Dendritic cell treated with granulocyte-macrophage colony-stimulating factor and Interleukin-4, amounts not matched to agents 40 ng/mL and 50 ng/mL, for 4 days (primary cell): ENCODE measurements at regions not wholly inside any gene's neighbourhood (a gene's known extent, or its start where the extent isn't known, plus 50 kb on each side); places are given as distances from the start of the nearest gene placed in this dataset.

Source experiments
- H3K27ac Mint-ChIP-seq: one replicate; pipeline ENCODE4 v1.8.0; 2022; ENCODE audit warnings: mild to moderate bottlenecking, mixed read lengths
- H3K27me3 Mint-ChIP-seq: one replicate; pipeline ENCODE4 v1.8.0; 2022; ENCODE audit warnings: mild to moderate bottlenecking, mixed read lengths
- H3K36me3 Mint-ChIP-seq: one replicate; pipeline ENCODE4 v1.8.0; 2022; ENCODE audit warnings: low read depth, mixed read lengths
- H3K4me1 Mint-ChIP-seq: one replicate; pipeline ENCODE4 v1.8.0; 2022; ENCODE audit warnings: low read depth, mixed read lengths
- H3K4me3 Mint-ChIP-seq: one replicate; pipeline ENCODE4 v1.8.0; 2022; ENCODE audit warnings: mild to moderate bottlenecking, moderate library complexity, mixed read lengths
- H3K9me3 Mint-ChIP-seq: one replicate; pipeline ENCODE4 v1.8.0; 2022; ENCODE audit warnings: mixed read lengths
- intact Hi-C: fragments of 100-400 bp; cut with micrococcal nuclease; formaldehyde crosslinking; loops from one replicate; pipeline ENCODE4 v1.15.0; 2022

DNA sequence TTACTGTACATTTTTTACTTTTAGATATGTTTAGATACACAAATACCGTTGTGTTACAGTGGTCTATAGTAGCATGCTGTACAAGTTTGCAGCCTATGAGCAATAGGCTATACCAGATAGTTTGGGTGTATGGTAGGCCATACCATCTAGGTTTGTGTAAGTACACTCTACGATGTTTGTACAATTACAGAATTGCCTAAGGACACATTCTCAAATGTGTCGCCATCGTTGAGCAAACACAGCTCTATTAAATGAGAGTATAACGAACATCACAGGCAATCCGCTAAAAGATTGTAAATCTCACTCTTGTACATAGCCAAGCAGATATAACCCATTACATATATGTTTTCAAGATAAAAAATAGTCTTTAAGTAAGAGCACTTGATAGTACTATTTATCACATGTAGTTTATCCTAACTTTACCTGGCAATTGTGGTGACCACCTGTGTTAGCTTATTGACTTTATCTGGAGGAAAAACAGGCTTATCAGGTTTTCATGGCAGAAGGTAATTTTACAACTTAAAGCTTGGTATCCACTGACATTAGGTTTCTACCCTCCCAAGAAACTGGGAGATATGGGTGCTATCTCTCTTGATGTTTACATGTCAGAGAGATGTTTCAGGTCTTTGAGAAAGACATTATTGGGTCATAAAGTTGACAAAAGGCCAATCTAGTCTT lies 898.7 kb downstream of the NSUN3 start:
- no peaks in the 10 kb centered on the region for H3K27me3 Mint-ChIP-seq
- no peak overlapping the region for H3K27ac Mint-ChIP-seq
- no peak overlapping the region for H3K4me3 Mint-ChIP-seq
- no peaks in the 10 kb centered on the region for H3K4me1 Mint-ChIP-seq
- peaks cover 6% of the 10 kb centered on the region for H3K9me3 Mint-ChIP-seq
- H3K36me3 Mint-ChIP-seq: no peaks in the 10 kb centered on the region
- intact Hi-C loops: no loop called here

DNA sequence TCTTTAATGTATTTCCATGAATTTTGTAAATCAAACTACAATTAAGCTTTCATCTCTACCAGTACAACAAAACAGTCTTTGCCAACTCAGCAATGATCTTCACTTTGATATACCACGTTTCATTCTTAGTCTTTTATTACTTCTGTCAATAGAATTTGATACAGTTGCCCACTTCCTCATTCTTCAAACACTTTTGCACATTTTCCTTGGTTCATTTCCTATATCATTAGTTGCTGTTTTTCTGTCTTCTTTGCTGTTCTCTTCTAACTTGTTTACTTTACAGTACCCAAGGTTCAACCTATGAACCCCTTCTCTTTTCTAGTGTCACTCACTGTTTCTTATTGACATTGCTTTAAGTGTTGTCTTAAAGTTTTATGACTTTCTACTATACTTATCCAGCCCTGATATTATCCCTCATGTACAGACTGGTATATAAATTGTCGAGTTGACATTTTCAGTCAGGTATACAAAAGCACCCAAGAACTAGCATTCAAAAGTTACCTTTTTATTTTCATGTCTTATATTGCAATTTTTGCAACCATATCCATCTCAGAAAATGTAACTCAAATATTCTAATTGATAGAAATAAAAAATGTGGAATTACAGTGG lies 903.1 kb downstream of the NSUN3 start:
- H3K27me3 Mint-ChIP-seq: no peaks in the 10 kb centered on the region
- H3K4me3 Mint-ChIP-seq: no peak overlapping the region
- no peaks in the 10 kb centered on the region for H3K36me3 Mint-ChIP-seq
- H3K9me3 Mint-ChIP-seq: peaks cover 15% of the 10 kb centered on the region
- H3K27ac Mint-ChIP-seq: no peak overlapping the region
- H3K4me1 Mint-ChIP-seq: no peaks in the 10 kb centered on the region
- intact Hi-C loops: no loop called here

DNA sequence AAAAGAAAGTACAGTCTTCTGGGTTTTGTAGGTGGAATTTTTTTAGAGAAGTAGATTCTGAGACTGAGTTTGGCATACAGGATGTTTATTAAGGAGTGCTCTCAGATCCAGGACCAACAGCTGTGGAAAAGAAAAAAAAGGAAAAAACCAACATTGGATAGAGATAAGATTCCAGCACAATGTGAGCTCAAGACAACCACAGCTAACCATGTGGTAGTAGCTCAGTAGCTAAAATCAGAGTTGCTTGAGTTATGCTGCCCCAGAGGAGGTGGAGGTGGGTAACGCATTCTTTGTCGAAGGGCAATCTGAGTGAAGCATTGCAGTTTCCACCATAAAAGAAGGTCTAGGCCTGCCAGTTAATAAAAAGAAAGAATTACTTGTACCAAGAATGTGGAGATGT lies 904.3 kb downstream of the NSUN3 start:
- Mint-ChIP-seq H3K27ac (no peak overlapping the region), H3K4me1 (no peaks in the 10 kb centered on the region), H3K36me3 (no peaks in the 10 kb centered on the region), H3K27me3 (no peaks in the 10 kb centered on the region), H3K4me3 (no peak overlapping the region), H3K9me3 (peaks cover 21% of the 10 kb centered on the region)
- intact Hi-C loops: no loop called here

DNA sequence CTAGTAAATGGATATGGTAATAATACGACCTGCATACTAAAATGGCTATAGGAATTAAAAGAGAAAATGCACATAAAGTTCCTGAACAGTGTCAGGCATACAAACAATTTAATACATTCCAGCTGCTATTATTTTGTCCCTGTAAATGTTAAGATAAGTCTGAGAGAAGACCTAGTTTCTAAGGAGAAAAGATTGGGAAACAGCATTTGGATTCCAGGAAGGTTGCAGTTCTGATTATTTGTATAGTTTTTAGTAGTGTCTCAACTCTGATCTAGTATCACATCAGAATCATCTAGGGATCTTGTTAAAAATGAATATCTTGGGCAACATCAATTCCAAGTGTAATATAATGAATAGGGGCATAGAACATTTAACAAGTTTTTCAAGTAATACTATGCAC lies 905.7 kb downstream of the NSUN3 start:
- Mint-ChIP-seq H3K27ac (no peak overlapping the region), H3K36me3 (no peaks in the 10 kb centered on the region), H3K27me3 (no peaks in the 10 kb centered on the region), H3K9me3 (peaks cover 24% of the 10 kb centered on the region), H3K4me3 (no peak overlapping the region), H3K4me1 (no peaks in the 10 kb centered on the region)
- intact Hi-C loops: no loop called here

DNA sequence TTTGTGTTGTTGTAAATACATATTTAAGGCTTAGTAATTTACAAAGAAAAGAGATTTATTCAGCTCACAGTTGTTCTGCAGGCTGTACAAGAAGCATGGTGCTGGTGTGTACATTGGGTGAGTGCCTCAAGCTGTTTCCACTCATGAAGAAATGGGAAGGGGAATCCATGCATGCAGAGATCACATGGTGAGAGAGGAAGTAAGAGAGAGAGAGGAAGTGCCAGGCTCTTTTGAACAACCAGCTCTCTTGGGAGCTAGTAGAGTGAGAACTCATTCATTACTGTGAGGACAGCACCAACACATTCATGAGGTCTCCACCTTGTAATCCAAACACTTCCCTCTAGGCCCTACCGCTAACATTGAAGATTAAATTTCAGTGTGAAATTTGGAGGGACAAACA lies 909.2 kb downstream of the NSUN3 start:
- intact Hi-C loops: no loop called here
- peaks cover 22% of the 10 kb centered on the region for H3K9me3 Mint-ChIP-seq
- H3K27me3 Mint-ChIP-seq: no peaks in the 10 kb centered on the region

GRCh38 chr3:94978084-94978483 lies 915.2 kb downstream of the NSUN3 start:
- no peaks in the 10 kb centered on the region for H3K36me3 Mint-ChIP-seq
- H3K9me3 Mint-ChIP-seq: peaks cover 9% of the 10 kb centered on the region
- no peak overlapping the region for H3K4me3 Mint-ChIP-seq
- no peak overlapping the region for H3K27ac Mint-ChIP-seq
- no peaks in the 10 kb centered on the region for H3K27me3 Mint-ChIP-seq
- no peaks in the 10 kb centered on the region for H3K4me1 Mint-ChIP-seq
- intact Hi-C loops: no loop called here

More for the DNA sequence above, 909.2 kb downstream of the NSUN3 start:
- Mint-ChIP-seq H3K4me1 (no peaks in the 10 kb centered on the region), H3K4me3 (no peak overlapping the region), H3K27ac (no peak overlapping the region), H3K36me3 (no peaks in the 10 kb centered on the region)

DNA sequence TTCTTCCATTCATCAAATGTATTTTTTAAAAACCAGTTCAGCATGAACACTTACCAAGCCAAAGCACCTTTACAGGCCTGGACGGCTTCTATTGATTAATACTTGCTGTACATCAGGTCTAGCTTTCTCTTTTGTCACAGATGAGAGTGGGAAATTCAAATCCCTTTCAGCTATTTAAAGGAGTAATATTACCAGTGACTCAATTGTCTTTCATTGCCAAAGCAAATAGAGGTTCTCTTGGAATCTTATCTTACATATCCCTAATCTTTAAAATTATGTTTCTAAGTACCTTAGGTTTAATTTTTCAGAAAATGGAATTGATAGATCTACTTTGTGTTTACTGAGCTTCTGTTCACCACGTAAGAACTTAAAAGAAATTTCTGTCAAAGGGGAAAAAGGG lies 922.9 kb downstream of the NSUN3 start:
- Mint-ChIP-seq H3K4me3 (no peak overlapping the region), H3K9me3 (no peaks in the 10 kb centered on the region), H3K4me1 (no peaks in the 10 kb centered on the region), H3K27ac (no peak overlapping the region), H3K36me3 (no peaks in the 10 kb centered on the region), H3K27me3 (no peaks in the 10 kb centered on the region)
- intact Hi-C loops: no loop called here

- Mint-ChIP-seq H3K27me3 (no peaks in the 10 kb centered on the region), H3K27ac (no peak overlapping the region), H3K4me3 (no peak overlapping the region), H3K36me3 (no peaks in the 10 kb centered on the region), H3K4me1 (no peaks in the 10 kb centered on the region), H3K9me3 (no peaks in the 10 kb centered on the region)
- intact Hi-C loops: no loop called here
These were observed 928.3 kb downstream of the NSUN3 start for GRCh38 chr3:94990952-94991705.

DNA sequence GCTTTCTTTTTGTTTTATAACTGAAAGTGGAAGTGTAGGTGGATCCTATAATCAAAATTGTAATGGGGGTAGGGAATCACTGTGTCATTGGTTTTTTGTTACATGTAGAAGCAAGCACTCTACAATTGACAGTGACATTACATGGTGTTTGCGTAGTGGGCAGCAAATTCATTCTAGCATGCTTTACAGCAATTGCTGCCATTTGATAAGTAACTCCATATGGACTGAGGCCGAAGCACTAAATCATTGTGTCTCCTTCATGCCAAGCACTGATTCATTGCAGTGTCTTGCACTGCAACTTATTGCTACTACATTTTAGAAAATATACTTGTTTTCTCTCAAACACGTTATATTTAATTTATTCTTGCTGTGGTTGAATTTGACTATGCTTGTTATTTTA lies 933.9 kb downstream of the NSUN3 start:
- Mint-ChIP-seq H3K4me3 (no peak overlapping the region), H3K4me1 (no peaks in the 10 kb centered on the region), H3K9me3 (no peaks in the 10 kb centered on the region), H3K27me3 (no peaks in the 10 kb centered on the region), H3K27ac (no peak overlapping the region), H3K36me3 (no peaks in the 10 kb centered on the region)
- intact Hi-C loops: no loop called here

GRCh38 chr3:95002438-95003046 lies 939.7 kb downstream of the NSUN3 start:
- H3K4me1 Mint-ChIP-seq: no peaks in the 10 kb centered on the region
- intact Hi-C loops: no loop called here
- H3K27ac Mint-ChIP-seq: no peak overlapping the region

GRCh38 chr3:95028688-95029087 lies 965.8 kb downstream of the NSUN3 start:
- Mint-ChIP-seq H3K27me3 (no peaks in the 10 kb centered on the region), H3K9me3 (peaks cover 7% of the 10 kb centered on the region), H3K4me1 (no peaks in the 10 kb centered on the region), H3K36me3 (no peaks in the 10 kb centered on the region), H3K4me3 (no peak overlapping the region), H3K27ac (no peak overlapping the region)
- intact Hi-C loops: no loop called here

More at GRCh38 chr3:95002438-95003046, 939.7 kb downstream of the NSUN3 start:
- H3K27me3 Mint-ChIP-seq: no peaks in the 10 kb centered on the region
- no peaks in the 10 kb centered on the region for H3K36me3 Mint-ChIP-seq
- H3K4me3 Mint-ChIP-seq: no peak overlapping the region
- no peaks in the 10 kb centered on the region for H3K9me3 Mint-ChIP-seq

DNA sequence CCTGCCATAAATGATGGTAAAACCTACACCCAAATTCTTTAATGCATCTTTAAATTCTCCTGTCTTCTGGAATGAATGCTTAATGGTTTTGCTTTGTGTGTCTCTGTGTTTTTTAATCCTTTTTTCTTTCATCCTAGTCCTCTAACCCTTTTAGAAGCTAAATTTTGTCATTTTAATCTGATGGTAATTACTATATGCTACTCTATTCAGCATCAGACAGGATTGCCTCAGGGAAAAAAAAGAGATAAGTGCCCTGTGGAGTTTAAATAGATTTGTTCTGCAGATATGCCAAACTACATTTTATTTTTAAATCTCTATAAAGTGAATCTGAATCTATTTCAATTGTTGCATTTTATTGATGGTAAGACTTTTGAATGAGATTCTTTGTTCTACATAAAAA lies 966.8 kb downstream of the NSUN3 start:
- Mint-ChIP-seq H3K4me1 (no peaks in the 10 kb centered on the region), H3K27me3 (no peaks in the 10 kb centered on the region), H3K9me3 (no peaks in the 10 kb centered on the region), H3K36me3 (no peaks in the 10 kb centered on the region), H3K27ac (no peak overlapping the region), H3K4me3 (no peak overlapping the region)
- intact Hi-C loops: no loop called here

DNA sequence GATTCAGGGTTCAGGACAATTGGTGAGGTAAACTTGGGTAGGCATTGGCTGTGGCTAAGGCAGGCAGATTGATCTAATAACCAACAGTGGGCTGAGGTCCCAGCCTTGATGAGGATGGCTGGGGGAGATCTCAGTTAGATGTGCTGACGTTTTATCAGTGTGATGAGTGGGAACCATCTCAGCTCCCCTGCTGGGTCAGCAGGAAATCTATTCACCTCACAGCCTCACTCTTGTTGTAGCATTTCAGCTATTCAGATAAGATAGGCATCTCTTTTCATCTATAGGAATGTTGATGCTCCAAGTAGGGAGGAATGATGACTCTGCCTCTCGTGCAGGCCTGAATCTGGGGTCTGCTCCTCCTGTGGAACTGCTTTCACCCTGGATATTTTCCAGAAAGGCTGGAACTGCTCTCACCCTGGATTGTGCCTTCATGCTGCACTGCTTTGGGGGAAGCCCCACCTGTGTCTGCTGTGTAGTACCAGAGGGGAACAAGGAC lies 973.7 kb downstream of the NSUN3 start:
- intact Hi-C loops: no loop called here
- H3K9me3 Mint-ChIP-seq: peaks cover 26% of the 10 kb centered on the region
- H3K4me1 Mint-ChIP-seq: no peaks in the 10 kb centered on the region
- no peaks in the 10 kb centered on the region for H3K27me3 Mint-ChIP-seq
- H3K36me3 Mint-ChIP-seq: no peaks in the 10 kb centered on the region
- no peak overlapping the region for H3K4me3 Mint-ChIP-seq
- H3K27ac Mint-ChIP-seq: no peak overlapping the region

GRCh38 chr3:95037097-95037496 lies 974.2 kb downstream of the NSUN3 start:
- Mint-ChIP-seq H3K27me3 (no peaks in the 10 kb centered on the region), H3K27ac (no peak overlapping the region), H3K4me3 (no peak overlapping the region), H3K36me3 (no peaks in the 10 kb centered on the region), H3K9me3 (peaks cover 26% of the 10 kb centered on the region), H3K4me1 (no peaks in the 10 kb centered on the region)
- intact Hi-C loops: no loop called here
